ENCODE measurements at regions not wholly inside any gene's neighbourhood (a gene's known extent, or its start where the extent isn't known, plus 50 kb on each side); places are given as distances from the start of the nearest gene placed in this dataset.

DNA sequence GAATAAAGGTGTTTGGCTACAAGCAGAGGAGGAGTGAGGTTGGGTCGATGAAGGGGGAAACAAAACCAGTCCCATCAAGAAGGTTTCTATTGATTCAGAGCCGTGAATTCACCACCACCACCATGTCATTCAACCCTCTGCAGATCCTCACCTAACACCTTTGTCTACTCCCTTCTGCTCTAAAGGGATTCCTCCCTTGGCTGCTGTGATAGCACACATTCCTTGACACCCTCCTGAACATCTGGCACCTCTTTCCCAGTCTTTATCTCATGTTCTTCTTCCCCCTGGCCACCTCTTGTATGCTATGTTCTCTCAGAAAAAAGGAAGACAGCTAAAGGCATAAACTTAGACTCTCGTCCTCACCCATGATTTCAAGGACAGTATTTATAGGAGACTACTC lies 318.0 kb downstream of the GPAM start:
- TF ChIP-seq, protein P1, sequence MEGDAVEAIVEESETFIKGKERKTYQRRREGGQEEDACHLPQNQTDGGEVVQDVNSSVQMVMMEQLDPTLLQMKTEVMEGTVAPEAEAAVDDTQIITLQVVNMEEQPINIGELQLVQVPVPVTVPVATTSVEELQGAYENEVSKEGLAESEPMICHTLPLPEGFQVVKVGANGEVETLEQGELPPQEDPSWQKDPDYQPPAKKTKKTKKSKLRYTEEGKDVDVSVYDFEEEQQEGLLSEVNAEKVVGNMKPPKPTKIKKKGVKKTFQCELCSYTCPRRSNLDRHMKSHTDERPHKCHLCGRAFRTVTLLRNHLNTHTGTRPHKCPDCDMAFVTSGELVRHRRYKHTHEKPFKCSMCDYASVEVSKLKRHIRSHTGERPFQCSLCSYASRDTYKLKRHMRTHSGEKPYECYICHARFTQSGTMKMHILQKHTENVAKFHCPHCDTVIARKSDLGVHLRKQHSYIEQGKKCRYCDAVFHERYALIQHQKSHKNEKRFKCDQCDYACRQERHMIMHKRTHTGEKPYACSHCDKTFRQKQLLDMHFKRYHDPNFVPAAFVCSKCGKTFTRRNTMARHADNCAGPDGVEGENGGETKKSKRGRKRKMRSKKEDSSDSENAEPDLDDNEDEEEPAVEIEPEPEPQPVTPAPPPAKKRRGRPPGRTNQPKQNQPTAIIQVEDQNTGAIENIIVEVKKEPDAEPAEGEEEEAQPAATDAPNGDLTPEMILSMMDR (IDR thresholded peaks at IDR 0.05; ENCODE audit: low read depth, low read length, missing control alignments) = no peak
- no peak for DNase-seq (ENCODE audit: low read depth)
- H3K4me3 ChIP-seq (ENCODE audit: low read depth, low read length) = no peak overlapping the region

DNA sequence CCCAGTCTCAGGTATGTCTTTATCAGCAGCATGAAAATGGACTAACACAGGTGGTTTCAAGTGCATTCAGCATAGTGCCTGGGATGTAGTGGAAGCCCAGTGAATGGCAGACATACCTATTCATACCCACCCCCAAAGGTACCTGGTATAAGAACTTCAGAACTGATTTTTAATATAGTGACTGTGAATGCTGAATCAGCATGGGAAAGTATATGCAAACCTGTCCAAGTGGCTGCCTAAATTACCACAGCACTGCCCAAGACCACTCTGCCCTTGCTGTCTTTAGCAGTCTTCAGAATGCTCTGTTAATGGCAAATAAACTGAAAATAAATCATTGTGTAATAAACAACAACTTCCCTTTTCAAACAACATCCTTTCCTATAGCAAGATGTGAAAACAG lies 312.1 kb downstream of the GPAM start:
- TF ChIP-seq, protein P1 (IDR thresholded peaks at IDR 0.05; ENCODE audit: low read depth, low read length, missing control alignments) = no peak
- no peak for DNase-seq (ENCODE audit: low read depth)
- no peak overlapping the region for H3K4me3 ChIP-seq (ENCODE audit: low read depth, low read length)

DNA sequence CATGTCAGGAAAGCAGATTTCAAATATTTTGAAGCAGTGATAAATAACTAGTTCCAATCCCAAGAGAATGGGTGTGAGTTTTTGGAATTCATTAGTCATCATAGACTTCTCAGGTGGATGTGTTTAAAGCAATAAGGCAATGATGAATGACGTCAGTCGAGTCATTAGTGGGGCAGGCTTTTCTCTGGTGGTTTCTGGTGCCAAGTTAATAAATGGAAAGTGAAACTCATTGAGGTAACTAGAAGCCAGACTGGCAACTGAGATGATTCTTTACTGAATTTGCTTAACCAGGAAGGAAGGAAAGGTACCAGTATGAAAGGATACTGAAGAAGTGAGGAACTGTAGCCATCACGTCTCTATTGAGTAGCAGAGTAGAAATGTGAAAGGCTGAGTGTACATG lies 311.0 kb downstream of the GPAM start:
- no peak for DNase-seq (ENCODE audit: low read depth)
- TF ChIP-seq, protein P1 (IDR thresholded peaks at IDR 0.05; ENCODE audit: low read depth, low read length, missing control alignments) = no peak
- no peak overlapping the region for H3K4me3 ChIP-seq (ENCODE audit: low read depth, low read length)

DNA sequence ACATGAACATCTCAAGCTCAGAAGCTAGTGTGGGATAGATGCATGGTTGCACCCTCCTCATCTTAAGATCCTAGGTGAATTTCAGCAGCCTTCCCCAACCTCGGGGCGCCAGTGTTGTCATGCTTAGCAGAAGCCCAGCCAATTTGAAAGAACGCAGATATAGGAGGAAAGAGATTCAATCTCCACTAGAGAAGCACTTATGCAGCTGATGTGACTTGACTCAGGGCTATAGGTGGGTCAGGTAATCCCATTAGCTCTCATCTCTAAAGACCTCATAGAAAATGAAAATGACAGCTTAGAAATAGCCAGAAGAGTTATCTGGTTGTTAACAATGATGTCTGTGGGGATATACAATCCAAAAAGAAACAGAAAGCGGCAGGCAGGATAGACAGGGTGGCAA lies 310.5 kb downstream of the GPAM start:
- no peak for DNase-seq (ENCODE audit: low read depth)
- TF ChIP-seq, protein P1 (IDR thresholded peaks at IDR 0.05; ENCODE audit: low read depth, low read length, missing control alignments) = no peak
- no peak overlapping the region for H3K4me3 ChIP-seq (ENCODE audit: low read depth, low read length)

DNA sequence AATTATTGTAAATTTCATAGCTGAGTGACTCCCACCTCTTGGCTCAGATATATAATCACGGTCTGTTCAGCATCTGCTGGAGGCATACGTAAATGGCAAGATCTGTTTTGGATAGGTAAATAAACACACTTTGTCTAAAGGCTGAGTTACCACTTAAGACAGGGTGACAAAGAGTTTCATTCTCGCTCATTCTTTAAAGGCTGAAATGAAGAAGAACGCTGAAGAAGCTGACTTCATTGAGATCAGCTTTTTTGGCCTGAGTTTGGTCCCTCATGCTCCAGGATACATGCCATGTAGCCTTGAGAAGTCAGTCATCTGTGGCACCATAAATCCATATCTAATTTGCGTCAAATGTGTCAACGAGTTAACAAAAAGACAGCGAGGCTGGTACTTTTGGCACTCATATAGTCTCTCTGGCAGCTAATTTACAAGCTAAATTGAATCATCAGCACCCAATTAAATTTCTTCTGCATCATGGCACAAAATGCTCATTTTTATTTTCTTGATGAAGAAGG lies 309.9 kb downstream of the GPAM start:
- DNase-seq (ENCODE audit: low read depth) = no peak
- H3K4me3 ChIP-seq (ENCODE audit: low read depth, low read length) = no peak overlapping the region
- TF ChIP-seq, protein P1 (IDR thresholded peaks at IDR 0.05; ENCODE audit: low read depth, low read length, missing control alignments) = no peak

DNA sequence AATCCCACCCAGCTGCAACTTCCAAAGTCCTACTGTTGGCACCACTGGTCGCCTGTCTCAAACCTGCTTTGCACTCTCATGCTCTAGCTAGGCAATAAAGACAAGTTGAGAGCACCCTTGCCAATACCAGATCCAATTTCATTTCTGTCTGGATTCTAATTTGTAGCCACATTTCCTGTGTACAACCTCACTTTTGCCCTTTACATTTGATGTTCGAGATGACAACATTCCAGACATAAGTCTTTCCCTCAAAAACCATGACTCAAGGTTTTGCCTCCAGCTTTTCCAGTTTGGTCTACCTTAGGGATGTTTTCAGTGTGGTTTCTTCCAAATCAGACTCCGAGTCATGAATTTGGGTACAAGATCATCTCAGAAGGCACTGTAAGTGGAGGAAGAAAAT lies 309.0 kb downstream of the GPAM start:
- no peak for DNase-seq (ENCODE audit: low read depth)
- no peak overlapping the region for H3K4me3 ChIP-seq (ENCODE audit: low read depth, low read length)
- TF ChIP-seq, protein P1 (IDR thresholded peaks at IDR 0.05; ENCODE audit: low read depth, low read length, missing control alignments) = no peak

DNA sequence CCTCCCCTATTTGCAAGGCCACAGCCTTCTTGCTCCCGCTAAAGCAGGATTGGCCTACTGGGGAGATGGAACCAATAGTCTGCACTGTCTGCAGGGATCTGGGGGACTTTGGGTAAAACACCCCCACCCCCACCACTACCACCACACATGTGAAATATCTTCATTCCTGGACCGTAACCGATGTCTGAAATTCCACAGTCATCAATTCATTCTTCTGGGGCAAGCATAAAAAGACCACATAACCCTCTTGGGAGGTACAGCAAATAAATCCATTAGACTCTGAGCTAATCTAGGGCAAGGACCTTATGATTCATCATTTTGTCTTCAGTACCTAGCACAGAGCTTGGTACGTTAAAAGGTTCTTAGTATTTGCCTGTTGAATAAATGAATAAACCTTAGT lies 307.8 kb downstream of the GPAM start:
- TF ChIP-seq, protein P1 (IDR thresholded peaks at IDR 0.05; ENCODE audit: low read depth, low read length, missing control alignments) = no peak
- no peak for DNase-seq (ENCODE audit: low read depth)
- H3K4me3 ChIP-seq (ENCODE audit: low read depth, low read length) = no peak overlapping the region

All from GM12864 (cell line).